GM12878 (cell line): ENCODE measurements at regions not wholly inside any gene's neighbourhood (a gene's known extent, or its start where the extent isn't known, plus 50 kb on each side); places are given as distances from the start of the nearest gene placed in this dataset.

Experiments used
- ATAC-seq: fragments of 200-7000 bp; cut with Tn5 transposase; 3 replicates; pipeline ENCODE4 v1.9.1; 2020; ENCODE audit warnings: mild to moderate bottlenecking, moderate library complexity
- BruUV-seq: library from RNA; stranded (reverse); fragments of 400-500 nt; replicated peaks from 2 replicates; lab custom pipeline; 2021; lab: Mats Ljungman, UMichigan
- CTCF ChIA-PET: fragments of 300-600 bp; sonication (Branson Sonifier 250); formaldehyde crosslinking; extraction: SDS; loops from one replicate; lab custom pipeline; 2021; ENCODE audit warnings: inconsistent platforms; lab: Yijun Ruan, JAX
- POLR2A ChIA-PET: fragments of 350-600 bp; formaldehyde crosslinking; extraction: SDS; loops from one replicate; lab custom pipeline; 2021; ENCODE audit warnings: inconsistent platforms; lab: Charles Lee
- RAD21 ChIA-PET: fragments of 300-600 bp; sonication (Branson Sonifier 250); formaldehyde crosslinking; loops from one replicate; lab custom pipeline; 2023; ENCODE audit warnings: antibody characterized with exemption; ENCODE audit not compliant: unreplicated experiment; lab: Charles Lee
- SMC1A ChIA-PET: fragments of 300-600 bp; sonication (Branson Sonifier 250); formaldehyde crosslinking; loops from one replicate; lab custom pipeline; 2023; ENCODE audit not compliant: unreplicated experiment, uncharacterized antibody; lab: Charles Lee
- DNase-seq: peaks from one replicate; pipeline ENCODE4 v3.0.0-alpha.2; 2011; ENCODE audit warnings: low read depth, low spot score
- FAIRE-seq: peaks from 3 replicates; lab custom pipeline; 2011; peaks lifted over from hg19 to GRCh38; lab: Jason Lieb, UNC
- H2AFZ ChIP-seq: 2 replicates; pipeline ENCODE4 v1.6.0; 2011; ENCODE audit warnings: low read depth, low read length, control low read depth; ENCODE audit not compliant: control insufficient read depth
- H3K27ac ChIP-seq: 2 replicates; pipeline ENCODE4 v1.5.1; 2011; ENCODE audit warnings: control low read depth; ENCODE audit not compliant: control insufficient read depth, insufficient read depth
- H3K27me3 ChIP-seq, 2 experiments: replicated peaks in 1 of 2; 2 replicates each; pipeline versions ENCODE4 v1.6.0 to v1.6.1; 2011; ENCODE audit warnings: low read length in 1 of 2; ENCODE audit not compliant: control insufficient read depth in 2 of 2, insufficient read depth in 2 of 2
- H3K36me3 ChIP-seq, 2 experiments: 2 replicates each; pipeline ENCODE4 v1.5.1; 2011; ENCODE audit warnings: low read length in 1 of 2; ENCODE audit not compliant: control insufficient read depth in 2 of 2, insufficient read depth in 2 of 2
- H3K4me1 ChIP-seq: 2 replicates; pipeline ENCODE4 v1.6.1; 2011; ENCODE audit warnings: mild to moderate bottlenecking, low read length, moderate library complexity, mixed read lengths; ENCODE audit not compliant: control insufficient read depth, insufficient read depth
- H3K4me2 ChIP-seq: 2 replicates; pipeline ENCODE4 v1.6.0; 2011; ENCODE audit warnings: control low read depth; ENCODE audit not compliant: control insufficient read depth, insufficient read depth
- H3K4me3 ChIP-seq: fragments of 200-600 bp; sonication (generic); 2 replicates; pipeline ENCODE4 v1.5.1; 2016
- H3K79me2 ChIP-seq: 2 replicates; pipeline ENCODE4 v1.6.0; 2011; ENCODE audit warnings: low read length; ENCODE audit not compliant: control insufficient read depth, insufficient read depth
- H3K9ac ChIP-seq: 2 replicates; pipeline ENCODE4 v1.8.0; 2011; ENCODE audit warnings: low read length, control low read depth, mixed read lengths; ENCODE audit not compliant: control insufficient read depth, insufficient read depth
- H3K9me3 ChIP-seq: replicated peaks from 3 replicates; pipeline ENCODE4 v1.5.1; 2011; ENCODE audit warnings: mild to moderate bottlenecking, low read length; ENCODE audit not compliant: control insufficient read depth, insufficient read depth
- H4K20me1 ChIP-seq: 2 replicates; pipeline ENCODE4 v1.6.0; 2011; ENCODE audit not compliant: control insufficient read depth, insufficient read depth
- BACH1 ChIP-seq: fragments of 450-650 bp; IDR thresholded peaks from 2 replicates; pipeline ENCODE4 v1.6.1; 2017; ENCODE audit warnings: mild to moderate bottlenecking, borderline replicate concordance
- CUX1 ChIP-seq: IDR thresholded peaks from 2 replicates; pipeline ENCODE4 v1.6.1; 2012; ENCODE audit warnings: improper control_type of control experiment, low read depth, low read length; ENCODE audit not compliant: insufficient replicate concordance
- IRF5 ChIP-seq: fragments of 450-650 bp; IDR thresholded peaks from 2 replicates; pipeline ENCODE4 v1.6.1; 2017; ENCODE audit warnings: borderline replicate concordance
- JUNB ChIP-seq: IDR thresholded peaks from 2 replicates; pipeline ENCODE4 v1.6.1; 2016; ENCODE audit warnings: antibody characterized with exemption, mild to moderate bottlenecking
- NR2C1 ChIP-seq: fragments of 450-650 bp; IDR thresholded peaks from 2 replicates; pipeline ENCODE4 v1.6.1; 2017; ENCODE audit warnings: antibody characterized with exemption, mild to moderate bottlenecking, moderate library complexity
- SMC3 ChIP-seq: IDR thresholded peaks from 2 replicates; pipeline ENCODE4 v1.6.1; 2011; ENCODE audit warnings: low read length, improper control_type of control experiment, borderline replicate concordance
- WGBS: methylation state at CpG from one replicate; pipeline ENCODE4 v1.1.6; 2016; ENCODE audit warnings: low lambda C conversion rate; ENCODE audit not compliant: insufficient replicate concordance, insufficient coverage; ENCODE audit errors: missing lambda C conversion rate; 5-methylcytosine and 5-hydroxymethylcytosine counted together
- in situ Hi-C: fragments of 300-500 bp; cut with MboI; formaldehyde crosslinking; loops from 9 replicates; pipeline ENCODE4 v1.14.3; 2018; ENCODE audit warnings: mixed read lengths
- intact Hi-C: fragments of 100-400 bp; cut with micrococcal nuclease; formaldehyde crosslinking; loops from one replicate; pipeline ENCODE4 v1.14.2; 2022; ENCODE audit not compliant: unreplicated experiment

- BruUV-seq: no TSS peak
These were observed 364.5 kb upstream of the CITED2 start for GRCh38 chr6:139738801-139739455.

More at GRCh38 chr6:139738801-139739455, 364.5 kb upstream of the CITED2 start:
- Histone ChIP-seq H2AFZ (no peak overlapping the region), H3K36me3 (no peaks in the 10 kb centered on the region), H3K9ac (no peak overlapping the region)
- SMC1A ChIA-PET: interaction anchor here (1.3 kb wide), 1 partner anchor 23 kb away, joined by 4 read pairs; no protein-coding TSS in a partner anchor
- WGBS: 36% methylated on average over 3 of the region's 3 CpGs
- no peak for DNase-seq
- TF ChIP-seq CUX1: no peak
- TF ChIP-seq BACH1: no peak
- TF ChIP-seq SMC3: no peak
- TF ChIP-seq IRF5: no peak
- TF ChIP-seq JUNB: no peak
- TF ChIP-seq NR2C1: no peak
- TF ChIP-seq, all 136 proteins: peak for 0
- ChIA-PET CTCF (no interaction called here), POLR2A (no interaction called here), RAD21 (no interaction called here)
- FAIRE-seq: no peak
- intact Hi-C loops (no loop called here), in situ Hi-C loops (no loop called here)
- Histone ChIP-seq H3K4me3 (no peak overlapping the region), H3K4me1 (0 out of 2 replicates have a peak, but pooled peaks cover 4% of the 10 kb centered on the region), H3K27ac (no peak overlapping the region), H3K79me2 (no peaks in the 10 kb centered on the region), H4K20me1 (no peaks in the 10 kb centered on the region), H3K9me3 (no peaks in the 10 kb centered on the region), H3K27me3 (no peaks in the 10 kb centered on the region), H3K4me2 (no peak overlapping the region)
- ATAC-seq: no peak
